Neutrophil (primary cell): ENCODE measurements at regions not wholly inside any gene's neighbourhood (a gene's known extent, or its start where the extent isn't known, plus 50 kb on each side); places are given as distances from the start of the nearest gene placed in this dataset.

Source experiments
- H3K27ac ChIP-seq: fragments of 200-600 bp; sonication (generic); 2 replicates; pipeline ENCODE4 v1.5.1; 2016; ENCODE audit warnings: mild to moderate bottlenecking, moderate library complexity
- H3K27me3 ChIP-seq: fragments of 200-600 bp; sonication (generic); 2 replicates; pipeline ENCODE4 v1.6.0; 2016; ENCODE audit warnings: mild to moderate bottlenecking
- H3K36me3 ChIP-seq: fragments of 200-600 bp; sonication (generic); 2 replicates; pipeline ENCODE4 v1.5.1; 2017
- H3K4me1 ChIP-seq, 2 experiments: fragments of 200-600 bp in 1 of 2; sonication (generic) in 1 of 2; 1 replicate in 1 of 2; 2 replicates in 1 of 2; pipeline versions ENCODE4 v1.5.1 to v1.6.1; 2013 to 2016; ENCODE audit warnings: low read depth in 1 of 2, low read length in 1 of 2, mild to moderate bottlenecking in 1 of 2, moderate library complexity in 1 of 2; ENCODE audit not compliant: control insufficient read depth in 1 of 2, insufficient read depth in 1 of 2
- H3K4me3 ChIP-seq, 2 experiments: fragments of 200-600 bp in 1 of 2; sonication (generic) in 1 of 2; 1 replicate in 1 of 2; 2 replicates in 1 of 2; pipeline ENCODE4 v1.5.1; 2013 to 2016; ENCODE audit warnings: low read depth in 1 of 2, low read length in 1 of 2, mild to moderate bottlenecking in 1 of 2, moderate library complexity in 1 of 2
- H3K9me3 ChIP-seq: fragments of 200-600 bp; sonication (generic); 2 replicates; pipeline ENCODE4 v1.5.1; 2016
- TF ChIP-seq, protein P1 (sequence below): fragments of 200-600 bp; sonication (generic); IDR thresholded peaks from 2 replicates; pipeline ENCODE4 v1.5.1; 2016; ENCODE audit warnings: antibody characterized with exemption

DNA sequence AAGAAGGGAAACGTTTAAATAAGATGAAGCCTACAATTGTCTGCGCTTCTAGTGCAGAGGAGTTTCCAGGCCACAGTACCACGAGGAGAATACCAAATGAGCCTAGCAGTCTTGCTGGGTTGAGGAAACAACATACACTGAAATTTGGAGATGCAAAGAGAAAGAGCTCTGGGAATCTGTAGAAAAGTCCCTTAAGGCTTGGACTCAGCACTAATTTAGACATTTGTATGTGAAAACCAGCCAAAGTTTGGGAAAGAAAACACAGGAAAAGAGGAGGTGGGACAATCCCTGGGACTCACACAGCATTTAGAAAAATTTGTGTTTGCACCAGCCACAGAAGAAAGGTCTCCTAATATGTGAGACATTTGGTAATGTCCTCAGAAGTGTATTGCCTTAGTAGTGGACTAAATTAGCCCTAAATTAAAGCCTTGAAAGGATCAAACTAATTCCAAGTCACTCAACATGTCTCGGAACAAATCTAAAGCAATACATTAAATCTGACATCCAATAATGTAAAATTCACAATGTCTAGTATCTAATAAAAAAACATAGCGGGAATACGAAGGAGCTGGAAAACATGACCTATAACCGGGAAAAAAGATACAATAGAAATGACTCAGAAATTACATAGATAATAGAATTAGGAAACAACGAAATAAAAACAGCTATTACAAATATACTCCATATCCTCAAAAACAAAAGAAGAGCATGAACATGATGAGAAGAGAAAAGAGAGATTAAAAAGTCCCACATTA is 187.1 kb upstream of the NAMPT start:
- H3K27ac ChIP-seq: no peak overlapping the region
- H3K27me3 ChIP-seq: no peaks in the 10 kb centered on the region
- TF ChIP-seq, protein P1, sequence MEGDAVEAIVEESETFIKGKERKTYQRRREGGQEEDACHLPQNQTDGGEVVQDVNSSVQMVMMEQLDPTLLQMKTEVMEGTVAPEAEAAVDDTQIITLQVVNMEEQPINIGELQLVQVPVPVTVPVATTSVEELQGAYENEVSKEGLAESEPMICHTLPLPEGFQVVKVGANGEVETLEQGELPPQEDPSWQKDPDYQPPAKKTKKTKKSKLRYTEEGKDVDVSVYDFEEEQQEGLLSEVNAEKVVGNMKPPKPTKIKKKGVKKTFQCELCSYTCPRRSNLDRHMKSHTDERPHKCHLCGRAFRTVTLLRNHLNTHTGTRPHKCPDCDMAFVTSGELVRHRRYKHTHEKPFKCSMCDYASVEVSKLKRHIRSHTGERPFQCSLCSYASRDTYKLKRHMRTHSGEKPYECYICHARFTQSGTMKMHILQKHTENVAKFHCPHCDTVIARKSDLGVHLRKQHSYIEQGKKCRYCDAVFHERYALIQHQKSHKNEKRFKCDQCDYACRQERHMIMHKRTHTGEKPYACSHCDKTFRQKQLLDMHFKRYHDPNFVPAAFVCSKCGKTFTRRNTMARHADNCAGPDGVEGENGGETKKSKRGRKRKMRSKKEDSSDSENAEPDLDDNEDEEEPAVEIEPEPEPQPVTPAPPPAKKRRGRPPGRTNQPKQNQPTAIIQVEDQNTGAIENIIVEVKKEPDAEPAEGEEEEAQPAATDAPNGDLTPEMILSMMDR: no peak

DNA sequence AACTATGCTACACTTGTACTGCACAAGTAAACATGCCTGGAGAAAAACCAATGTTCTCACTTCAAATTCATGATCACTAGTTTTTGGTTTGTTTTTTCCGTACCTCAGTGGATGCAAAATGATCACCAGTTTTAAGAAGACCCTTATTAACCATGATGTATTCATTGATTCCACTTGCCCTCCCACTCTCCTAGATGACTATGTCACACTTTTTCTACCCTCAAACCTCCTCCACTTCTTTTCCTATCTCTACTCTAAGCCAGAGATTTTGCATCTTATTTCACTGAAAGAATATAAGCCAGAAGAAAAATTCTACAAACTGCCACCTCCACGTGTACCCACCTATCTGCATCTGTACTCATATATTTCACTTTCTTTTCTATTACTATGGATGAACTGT is 186.2 kb upstream of the NAMPT start:
- H3K36me3 ChIP-seq: no peaks in the 10 kb centered on the region
- no peak overlapping the region for H3K4me3 ChIP-seq
- H3K9me3 ChIP-seq: no peaks in the 10 kb centered on the region
- no peaks in the 10 kb centered on the region for H3K4me1 ChIP-seq
- no peaks in the 10 kb centered on the region for H3K27me3 ChIP-seq
- TF ChIP-seq, protein P1: no peak
- no peak overlapping the region for H3K27ac ChIP-seq

More for the DNA sequence above, 187.1 kb upstream of the NAMPT start:
- no peaks in the 10 kb centered on the region for H3K36me3 ChIP-seq
- H3K4me3 ChIP-seq: no peak overlapping the region
- no peaks in the 10 kb centered on the region for H3K9me3 ChIP-seq
- H3K4me1 ChIP-seq: no peaks in the 10 kb centered on the region

DNA sequence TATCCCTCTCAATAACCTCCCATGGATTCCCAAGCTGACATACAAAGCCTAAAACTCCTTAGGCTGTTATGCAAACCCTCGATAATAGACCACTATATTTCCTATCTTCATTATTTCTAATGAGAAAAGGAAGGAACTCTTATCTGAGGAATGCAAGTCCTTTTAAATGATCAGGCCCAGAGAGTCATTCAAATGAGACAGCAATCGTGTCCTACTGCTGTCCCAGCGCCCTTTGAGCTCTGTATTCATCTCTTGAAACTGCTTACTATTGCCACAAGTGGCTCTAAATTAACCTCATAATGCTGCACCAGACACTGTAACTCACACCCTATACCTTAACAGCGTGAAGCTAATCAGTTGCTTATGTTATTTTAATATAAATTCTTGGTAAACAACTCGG is 182.1 kb upstream of the NAMPT start:
- TF ChIP-seq, protein P1: no peak

DNA sequence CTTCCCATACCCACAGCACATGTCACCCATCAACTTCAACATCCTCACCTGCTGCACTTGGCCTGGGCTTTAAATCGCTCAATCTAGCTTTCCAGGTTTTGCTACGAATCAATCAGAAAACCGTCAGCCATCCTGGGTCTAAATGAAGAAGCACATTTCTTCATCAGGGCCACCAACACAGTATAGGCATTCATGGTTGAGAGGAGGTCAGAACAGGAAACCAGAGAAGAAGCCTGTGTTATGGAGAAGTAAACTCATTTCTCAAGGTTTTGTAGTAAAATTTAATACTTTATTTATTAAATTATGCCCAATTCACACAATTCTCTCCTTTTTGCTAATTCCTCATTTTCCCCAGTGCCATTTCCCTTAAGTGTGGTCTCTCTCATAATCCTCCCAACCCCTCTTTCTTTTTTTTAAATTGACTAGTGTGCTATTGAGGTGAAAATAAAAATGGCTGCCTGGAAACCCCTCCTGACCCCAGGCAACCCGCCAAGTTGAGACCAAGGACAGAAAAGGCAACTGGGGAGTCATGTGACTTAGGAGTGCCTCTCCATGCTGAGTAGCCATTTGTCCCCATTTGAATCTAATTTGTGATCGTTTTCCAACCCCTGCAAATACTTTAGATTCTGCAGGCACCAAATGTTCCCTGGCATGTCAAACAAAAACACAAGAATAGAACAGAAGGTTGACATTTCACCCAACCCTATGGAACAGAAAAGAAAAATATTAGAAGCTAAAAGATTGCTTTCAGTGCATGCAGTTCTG is 181.1 kb upstream of the NAMPT start:
- no peaks in the 10 kb centered on the region for H3K9me3 ChIP-seq
- no peaks in the 10 kb centered on the region for H3K36me3 ChIP-seq
- peaks cover 19% of the 10 kb centered on the region in 2 experiments for H3K4me1 ChIP-seq
- peak overlapping the region; percentile 31 for H3K27ac ChIP-seq
- no peak overlapping the region for H3K4me3 ChIP-seq
- TF ChIP-seq, protein P1: no peak
- H3K27me3 ChIP-seq: no peaks in the 10 kb centered on the region

More for the DNA sequence above, 182.1 kb upstream of the NAMPT start:
- Histone ChIP-seq H3K4me3 (no peak overlapping the region), H3K36me3 (no peaks in the 10 kb centered on the region), H3K27me3 (no peaks in the 10 kb centered on the region), H3K4me1 (peaks cover 13 to 14% of the 10 kb centered on the region in 2 experiments), H3K9me3 (no peaks in the 10 kb centered on the region), H3K27ac (no peak overlapping the region)

DNA sequence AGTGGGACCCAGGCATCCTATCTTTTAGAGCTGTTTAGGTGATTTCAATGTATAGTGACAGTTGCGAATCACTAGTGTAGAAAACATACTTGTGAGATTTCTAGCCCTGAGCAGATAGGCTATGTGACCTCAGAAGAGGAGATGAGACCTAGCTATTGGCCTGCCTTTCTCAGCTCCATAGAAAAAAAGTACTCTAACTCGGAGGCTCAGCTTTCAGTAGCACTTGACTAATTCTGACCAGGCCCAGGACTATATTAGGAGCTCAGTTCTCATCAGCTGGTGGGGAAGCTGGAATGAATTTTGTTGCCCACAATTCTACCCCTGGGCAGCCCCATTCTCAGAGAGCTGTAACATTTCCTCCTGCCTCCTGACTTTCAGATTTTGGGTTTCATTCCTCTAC is 179.9 kb upstream of the NAMPT start:
- TF ChIP-seq, protein P1: no peak

More for the DNA sequence above, 179.9 kb upstream of the NAMPT start:
- no peaks in the 10 kb centered on the region for H3K27me3 ChIP-seq
- no peaks in the 10 kb centered on the region for H3K36me3 ChIP-seq
- H3K27ac ChIP-seq: peak overlapping the region; percentile 31
- peaks cover 19% of the 10 kb centered on the region in 2 experiments for H3K4me1 ChIP-seq
- no peak overlapping the region for H3K4me3 ChIP-seq
- no peaks in the 10 kb centered on the region for H3K9me3 ChIP-seq
